Thoracic aorta (tissue), 2 donors: ENCODE measurements at regions not wholly inside any gene's neighbourhood (a gene's known extent, or its start where the extent isn't known, plus 50 kb on each side); places are given as distances from the start of the nearest gene placed in this dataset.

Source experiments
- ATAC-seq: fragments of 150-250 bp; one replicate; pipeline ENCODE4 v1.8.0; 2017; ENCODE audit warnings: low read depth; ENCODE audit not compliant: insufficient number of reproducible peaks, low FRiP score
- DNase-seq: peaks from one replicate; pipeline ENCODE4 v3.0.0-alpha.2; 2020; ENCODE audit warnings: low spot score
- H3K27ac ChIP-seq, 2 donors: fragments of 200-600 bp; sonication (generic); 1 replicate in 1 of 2; 2 replicates in 1 of 2; pipeline ENCODE4 v1.5.1; 2016; ENCODE audit warnings: mild to moderate bottlenecking in 2 of 2, moderate library complexity in 2 of 2
- H3K27me3 ChIP-seq: fragments of 200-600 bp; sonication (generic); replicated peaks from 2 replicates; pipeline ENCODE4 v1.6.0; 2016; ENCODE audit warnings: mild to moderate bottlenecking; ENCODE audit not compliant: insufficient read depth
- H3K36me3 ChIP-seq: fragments of 200-600 bp; sonication (generic); one replicate; pipeline ENCODE4 v1.5.1; 2016
- H3K4me1 ChIP-seq, 2 donors: fragments of 200-600 bp; sonication (generic); 1 replicate in 1 of 2; 2 replicates in 1 of 2; pipeline versions ENCODE4 v1.5.1 to v1.6.0; 2016; ENCODE audit warnings: low read depth in 2 of 2, mild to moderate bottlenecking in 1 of 2; ENCODE audit not compliant: control insufficient read depth in 1 of 2
- H3K4me3 ChIP-seq: fragments of 200-600 bp; sonication (generic); 2 replicates; pipeline ENCODE4 v1.5.1; 2016; ENCODE audit warnings: mild to moderate bottlenecking
- H3K9me3 ChIP-seq: fragments of 200-600 bp; sonication (generic); 2 replicates; pipeline ENCODE4 v1.5.1; 2016
- TF ChIP-seq, protein P1 (sequence below): fragments of 200-600 bp; sonication (generic); IDR thresholded peaks from one replicate; pipeline ENCODE4 v1.5.1; 2019; ENCODE audit warnings: antibody characterized with exemption

DNA sequence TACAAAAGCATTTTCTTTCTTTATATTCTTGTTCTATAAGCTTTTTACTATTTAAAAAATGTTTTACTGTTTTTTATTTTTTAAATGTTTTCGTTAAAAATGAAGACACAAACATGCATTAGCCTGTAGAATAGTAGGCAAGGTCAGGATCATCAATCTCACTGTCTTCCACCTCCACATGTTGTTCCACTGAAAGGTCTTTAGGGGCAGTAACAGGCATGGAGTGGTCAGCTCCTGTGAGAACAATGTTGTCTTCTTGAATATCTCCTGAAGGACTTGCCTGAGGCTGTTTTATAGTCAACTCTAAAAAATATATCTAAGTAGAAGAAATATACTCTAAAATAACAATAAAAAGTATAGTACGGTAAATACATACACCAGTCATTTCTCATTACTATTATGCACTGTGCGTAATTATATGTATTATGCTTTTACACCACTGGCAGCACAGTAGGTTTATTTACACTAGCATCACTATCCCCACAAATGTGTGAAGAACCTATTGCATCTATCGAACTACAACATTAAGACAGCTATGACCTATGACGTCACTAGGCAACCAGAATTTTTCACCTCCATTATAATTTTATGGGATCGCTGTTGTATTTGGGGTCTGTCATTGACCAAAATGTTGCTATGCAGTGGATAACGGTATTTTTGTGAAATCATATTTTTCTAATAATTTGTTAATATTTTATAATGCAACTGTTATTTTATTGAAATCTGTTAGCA lies 764.3 kb downstream of the METTL4 start:
- H3K4me1 ChIP-seq: no peaks in the 10 kb centered on the region
- H3K9me3 ChIP-seq: no peaks in the 10 kb centered on the region
- no peak overlapping the region for H3K27ac ChIP-seq
- TF ChIP-seq, protein P1, sequence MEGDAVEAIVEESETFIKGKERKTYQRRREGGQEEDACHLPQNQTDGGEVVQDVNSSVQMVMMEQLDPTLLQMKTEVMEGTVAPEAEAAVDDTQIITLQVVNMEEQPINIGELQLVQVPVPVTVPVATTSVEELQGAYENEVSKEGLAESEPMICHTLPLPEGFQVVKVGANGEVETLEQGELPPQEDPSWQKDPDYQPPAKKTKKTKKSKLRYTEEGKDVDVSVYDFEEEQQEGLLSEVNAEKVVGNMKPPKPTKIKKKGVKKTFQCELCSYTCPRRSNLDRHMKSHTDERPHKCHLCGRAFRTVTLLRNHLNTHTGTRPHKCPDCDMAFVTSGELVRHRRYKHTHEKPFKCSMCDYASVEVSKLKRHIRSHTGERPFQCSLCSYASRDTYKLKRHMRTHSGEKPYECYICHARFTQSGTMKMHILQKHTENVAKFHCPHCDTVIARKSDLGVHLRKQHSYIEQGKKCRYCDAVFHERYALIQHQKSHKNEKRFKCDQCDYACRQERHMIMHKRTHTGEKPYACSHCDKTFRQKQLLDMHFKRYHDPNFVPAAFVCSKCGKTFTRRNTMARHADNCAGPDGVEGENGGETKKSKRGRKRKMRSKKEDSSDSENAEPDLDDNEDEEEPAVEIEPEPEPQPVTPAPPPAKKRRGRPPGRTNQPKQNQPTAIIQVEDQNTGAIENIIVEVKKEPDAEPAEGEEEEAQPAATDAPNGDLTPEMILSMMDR: no peak
- H3K36me3 ChIP-seq: no peaks in the 10 kb centered on the region
- H3K4me3 ChIP-seq: no peak overlapping the region
- ATAC-seq: no peak
- no peak for DNase-seq
- H3K27me3 ChIP-seq: no peaks in the 10 kb centered on the region

DNA sequence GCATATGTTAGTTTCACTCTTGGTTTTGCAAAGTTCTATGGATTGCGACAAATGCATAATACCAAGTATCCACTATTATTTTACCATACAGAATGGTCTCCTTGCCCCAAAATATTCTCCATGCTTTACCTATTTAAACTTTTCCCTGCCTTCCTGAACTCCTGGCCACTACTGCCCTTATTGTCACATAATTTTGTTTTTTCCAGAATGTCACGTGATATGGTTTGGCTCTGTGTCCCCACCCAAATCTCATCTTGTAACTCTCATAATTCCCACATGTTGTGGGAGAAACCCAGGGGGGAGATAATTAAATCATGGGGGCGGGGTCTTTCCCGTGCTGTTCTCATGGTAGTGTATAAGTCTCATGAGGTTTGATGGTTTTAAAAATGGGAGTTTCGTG lies 760.0 kb downstream of the METTL4 start:
- Histone ChIP-seq H3K27me3 (no peaks in the 10 kb centered on the region), H3K4me3 (no peak overlapping the region), H3K36me3 (no peaks in the 10 kb centered on the region), H3K9me3 (no peaks in the 10 kb centered on the region), H3K4me1 (no peaks in the 10 kb centered on the region), H3K27ac (no peak overlapping the region)
- TF ChIP-seq, protein P1: no peak
- DNase-seq (no peak), ATAC-seq (no peak)

DNA sequence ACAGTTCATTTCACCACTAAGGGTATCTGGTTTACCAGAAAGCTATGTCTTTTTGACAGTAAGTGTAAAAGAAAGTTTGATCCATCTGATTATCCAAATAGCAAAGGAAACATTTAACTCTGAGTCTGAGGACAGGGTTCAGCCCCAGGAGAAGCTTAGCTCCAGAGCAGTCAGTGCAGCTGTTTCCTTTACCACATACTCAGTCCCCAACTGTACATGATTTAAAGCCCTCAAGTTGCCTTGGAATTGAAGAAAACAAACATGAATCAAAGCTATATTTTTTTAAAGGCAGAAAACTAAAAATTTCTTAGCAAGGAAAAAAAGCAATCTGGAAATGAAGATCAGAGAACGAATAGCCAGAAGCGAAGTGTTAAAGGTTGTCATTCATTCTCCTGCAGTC lies 746.0 kb downstream of the METTL4 start:
- Histone ChIP-seq H3K36me3 (no peaks in the 10 kb centered on the region), H3K4me1 (no peaks in the 10 kb centered on the region), H3K27ac (no peak overlapping the region), H3K4me3 (no peak overlapping the region), H3K27me3 (no peaks in the 10 kb centered on the region), H3K9me3 (no peaks in the 10 kb centered on the region)
- ATAC-seq (no peak), DNase-seq (no peak)
- TF ChIP-seq, protein P1: no peak

DNA sequence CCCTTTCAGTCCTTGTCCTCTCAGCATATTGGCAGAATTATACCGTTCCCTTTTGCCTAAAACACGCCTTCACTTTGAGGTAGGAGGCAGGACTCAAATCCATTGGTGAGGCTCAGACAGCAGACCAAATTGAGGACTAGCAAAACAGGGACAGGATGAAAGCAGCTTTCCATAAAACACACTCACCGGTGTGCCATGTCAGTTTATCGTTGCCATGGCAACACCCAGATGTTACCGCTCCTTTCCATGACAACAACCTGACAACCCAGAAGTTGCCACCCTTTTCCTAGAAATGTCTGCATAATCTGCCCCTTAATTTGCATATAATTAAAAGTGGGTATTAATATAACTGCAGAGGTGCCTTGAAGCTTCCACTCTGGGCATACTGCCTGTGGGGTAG lies 730.4 kb downstream of the METTL4 start:
- Histone ChIP-seq H3K27me3 (no peaks in the 10 kb centered on the region), H3K9me3 (no peaks in the 10 kb centered on the region), H3K36me3 (no peaks in the 10 kb centered on the region), H3K27ac (no peak overlapping the region), H3K4me3 (no peak overlapping the region), H3K4me1 (no peaks in the 10 kb centered on the region)
- DNase-seq (no peak), ATAC-seq (no peak)
- TF ChIP-seq, protein P1: no peak

DNA sequence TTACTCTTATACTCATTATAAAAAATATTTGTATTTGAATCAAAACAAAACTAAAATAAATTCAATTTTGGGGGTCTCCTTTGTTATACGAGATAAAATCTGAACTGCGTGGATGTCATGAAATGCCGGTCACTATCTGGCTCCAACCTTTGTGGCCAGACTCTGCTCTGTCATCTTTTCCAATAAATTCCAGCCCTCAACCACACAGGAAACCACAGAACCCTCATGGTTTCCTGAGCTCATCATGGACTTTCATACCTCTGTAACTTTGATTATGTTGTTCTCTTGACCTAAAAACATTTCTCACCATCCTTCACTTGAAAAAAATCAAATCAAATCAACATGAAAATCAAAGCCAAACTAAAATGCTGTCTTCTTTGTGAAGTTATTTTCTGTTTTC lies 724.7 kb downstream of the METTL4 start:
- H3K9me3 ChIP-seq: no peaks in the 10 kb centered on the region
- no peaks in the 10 kb centered on the region for H3K36me3 ChIP-seq
- H3K4me3 ChIP-seq: no peak overlapping the region
- no peaks in the 10 kb centered on the region for H3K27me3 ChIP-seq
- DNase-seq (no peak), ATAC-seq (no peak)
- TF ChIP-seq, protein P1: no peak
- no peak overlapping the region for H3K27ac ChIP-seq
- H3K4me1 ChIP-seq: no peaks in the 10 kb centered on the region
